ENCODE measurements at regions not wholly inside any gene's neighbourhood (a gene's known extent, or its start where the extent isn't known, plus 50 kb on each side); places are given as distances from the start of the nearest gene placed in this dataset.

DNA sequence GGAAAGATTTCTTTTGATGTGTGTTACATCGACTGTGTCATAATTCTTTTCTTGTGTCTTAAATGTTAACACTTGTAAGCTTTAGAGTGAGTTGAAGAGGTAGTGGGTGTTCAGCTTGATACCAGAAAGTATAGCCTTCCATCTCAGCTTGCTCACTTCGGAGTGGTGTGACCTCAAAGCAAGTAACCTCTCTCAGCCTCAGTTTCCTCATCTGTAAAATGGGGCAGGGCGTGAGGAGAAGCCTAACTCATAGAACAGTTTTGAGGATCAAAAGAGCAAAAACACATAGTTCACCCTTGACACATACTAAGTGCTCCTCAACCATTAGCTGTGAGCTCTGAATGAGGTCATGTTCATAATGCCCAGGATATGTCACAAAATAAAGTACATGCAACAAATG, 434.8 kb upstream of the PROK2 start:
- no peak for DNase-seq

GRCh38 chr3:72217570-72217969, 432.6 kb upstream of the PROK2 start:
- DNase-seq, result no peak

DNA sequence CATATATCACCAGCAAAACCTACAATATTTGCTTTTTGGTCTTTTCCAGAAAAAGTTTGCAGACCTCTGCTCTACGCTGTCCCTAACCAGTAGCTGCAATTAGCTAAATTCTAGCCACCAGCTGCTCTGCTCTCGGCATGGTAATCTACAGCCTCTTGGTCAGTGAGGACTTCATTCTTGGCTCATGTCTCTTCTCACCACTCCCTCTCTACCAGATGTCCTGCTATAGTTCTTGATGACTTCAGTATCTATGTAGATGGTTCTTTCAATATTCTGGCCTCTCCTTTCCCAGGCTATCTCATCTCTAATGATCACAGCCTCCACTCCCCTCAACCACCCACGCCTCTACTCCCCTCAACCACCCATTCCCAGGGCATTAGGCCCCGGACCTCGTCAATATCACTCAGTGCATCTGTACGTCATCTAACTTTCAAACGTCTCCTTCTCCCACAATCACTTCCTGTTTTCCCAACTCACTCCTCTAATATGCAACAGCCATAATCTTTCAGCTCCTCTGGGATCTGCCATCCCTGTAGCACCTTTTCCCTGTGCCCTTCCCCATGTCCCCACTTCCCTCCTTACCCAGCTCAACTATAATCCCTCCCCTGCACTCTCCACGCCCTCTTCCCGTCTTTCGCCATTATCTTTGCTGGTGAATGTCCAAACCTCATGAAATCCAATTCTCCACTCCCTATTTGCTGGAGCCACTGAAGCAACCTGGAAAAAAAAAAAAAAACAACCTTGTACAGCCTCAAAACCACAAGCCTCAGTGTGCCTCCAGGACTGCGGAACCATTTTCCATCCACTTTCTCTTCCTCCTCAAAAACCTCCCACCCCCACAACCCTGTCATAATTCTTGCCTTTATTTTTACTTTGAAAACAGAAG, 429.4 kb upstream of the PROK2 start:
- DNase-seq, result no peak

GRCh38 chr3:72213296-72214065, 428.5 kb upstream of the PROK2 start:
- no peak for DNase-seq

- DNase-seq, result no peak
Measured at GRCh38 chr3:72212396-72212795, 427.4 kb upstream of the PROK2 start.

DNA sequence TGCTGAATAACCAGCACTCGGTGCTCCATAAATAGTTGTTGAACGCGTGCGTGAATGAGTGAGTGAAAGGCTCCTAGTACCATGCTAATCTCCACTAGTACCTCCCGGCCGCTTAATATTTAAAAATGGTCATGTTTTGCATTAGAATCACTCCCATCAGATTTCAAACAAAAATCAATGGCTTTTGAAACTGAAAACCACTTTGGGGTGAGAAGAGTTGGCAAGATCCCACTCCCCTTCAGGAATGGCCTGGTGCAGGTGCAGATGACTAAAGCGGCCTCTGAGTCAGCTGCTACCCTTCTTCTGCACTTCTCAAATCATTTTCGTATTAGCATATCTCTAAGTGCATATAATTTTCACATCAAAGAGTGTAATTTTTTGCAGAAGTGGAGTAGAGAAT, 425.3 kb upstream of the PROK2 start:
- no peak for DNase-seq

- no peak for DNase-seq
Measured at GRCh38 chr3:72205297-72205826, 420.4 kb upstream of the PROK2 start.

GRCh38 chr3:72204452-72204851, 419.5 kb upstream of the PROK2 start:
- no peak for DNase-seq

GRCh38 chr3:72203613-72204349, 418.8 kb upstream of the PROK2 start:
- no peak for DNase-seq

DNA sequence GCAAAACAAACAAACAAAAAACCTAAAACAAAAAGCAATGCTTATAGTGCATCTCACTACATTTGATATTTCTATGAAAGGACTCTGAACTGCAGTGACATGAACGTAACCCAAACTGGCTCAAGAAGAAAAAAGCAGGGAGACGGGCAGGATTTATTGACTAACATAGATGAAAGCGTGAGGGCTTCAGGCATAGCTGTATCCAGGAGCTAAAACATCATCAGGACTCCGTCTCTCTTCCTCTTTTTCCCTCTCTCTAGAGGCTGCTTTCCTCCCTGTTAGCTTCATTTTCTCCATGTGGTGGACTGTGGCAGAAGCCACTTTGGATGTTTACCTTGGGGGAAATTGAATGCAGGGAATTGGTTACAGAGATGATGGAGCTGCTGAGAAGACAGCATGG, 418.2 kb upstream of the PROK2 start:
- no peak for DNase-seq

DNA sequence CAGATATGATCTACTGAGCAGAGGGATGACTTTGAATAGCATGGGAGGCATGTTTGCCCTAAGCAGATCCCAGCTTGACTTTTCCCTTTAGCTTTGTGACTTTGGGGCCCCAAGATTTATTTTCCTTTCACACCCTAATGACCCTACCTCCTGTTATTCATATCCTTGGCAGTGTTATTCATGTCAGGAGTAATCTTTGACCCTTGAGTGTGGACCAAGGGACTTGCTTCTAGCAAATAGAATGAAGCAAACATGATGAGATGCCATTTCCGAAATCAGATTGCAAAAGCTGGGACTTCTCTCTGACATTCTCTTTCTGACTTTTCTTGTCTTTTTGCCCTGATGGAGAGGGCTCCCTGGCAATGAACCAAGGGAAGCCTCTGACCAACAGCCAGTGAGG, 415.4 kb upstream of the PROK2 start:
- DNase-seq, result no peak

DNA sequence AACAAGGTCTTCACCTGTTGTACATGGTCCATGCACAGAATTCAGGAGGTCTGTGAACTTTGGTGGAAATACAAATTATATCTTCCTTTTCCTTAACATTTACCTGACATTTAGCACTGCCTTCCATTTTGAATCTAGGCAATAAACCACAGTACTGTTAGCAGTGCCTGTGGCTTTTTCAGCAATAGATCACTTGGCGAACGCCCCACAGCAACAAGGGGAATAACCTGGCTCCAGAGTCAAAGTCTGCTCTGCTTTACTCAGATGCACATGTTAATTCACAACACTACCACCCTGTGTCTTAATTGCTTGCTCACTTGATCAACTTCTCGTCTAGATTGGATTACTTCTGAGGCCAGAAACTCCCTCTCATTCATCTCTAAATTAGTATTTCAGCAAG, 414.6 kb upstream of the PROK2 start:
- DNase-seq, result no peak

DNA sequence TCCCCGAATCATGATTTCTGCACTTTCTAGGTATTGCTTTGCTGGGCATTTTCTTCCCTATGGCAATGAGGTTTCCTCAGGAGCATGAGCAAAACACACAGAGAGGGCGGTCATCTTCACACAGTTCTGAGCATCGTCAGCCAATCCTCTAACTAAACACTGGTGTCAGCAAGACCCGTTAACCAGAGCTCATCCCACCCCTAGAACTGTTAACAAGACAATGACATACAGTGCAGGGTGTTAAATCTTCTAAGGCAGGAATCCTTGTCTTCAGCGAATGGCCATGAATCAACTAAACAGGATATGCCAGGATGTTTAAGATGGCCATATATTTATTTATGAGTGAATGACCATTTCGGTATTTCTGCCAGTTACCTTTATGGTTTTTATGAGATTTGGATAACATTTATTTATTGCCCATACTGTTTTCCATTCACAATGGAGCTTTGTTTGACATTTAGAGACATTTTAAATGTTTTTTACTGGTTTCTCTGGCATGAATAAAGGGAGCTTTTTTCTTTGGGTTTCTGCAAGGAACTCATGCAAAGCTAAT, 411.5 kb upstream of the PROK2 start:
- no peak for DNase-seq

DNA sequence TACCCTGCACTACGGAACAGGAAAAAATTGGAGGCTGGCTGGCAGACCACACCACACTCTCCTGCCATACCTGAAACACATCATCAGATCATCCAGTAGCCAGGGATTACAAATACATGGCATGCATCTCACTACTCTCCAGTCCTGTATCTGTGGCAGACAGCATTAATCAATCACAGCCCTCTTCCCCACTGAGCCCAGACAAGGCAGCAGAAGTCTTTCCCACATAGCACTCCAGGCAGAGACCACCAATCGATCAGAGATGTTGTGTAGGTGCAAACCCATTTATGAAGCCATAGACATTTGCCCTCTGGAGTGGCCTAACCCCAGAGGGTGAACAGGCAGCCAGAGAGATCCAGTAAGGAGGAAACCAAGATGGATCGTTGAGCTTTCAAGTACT, 410.9 kb upstream of the PROK2 start:
- DNase-seq, result no peak

DNA sequence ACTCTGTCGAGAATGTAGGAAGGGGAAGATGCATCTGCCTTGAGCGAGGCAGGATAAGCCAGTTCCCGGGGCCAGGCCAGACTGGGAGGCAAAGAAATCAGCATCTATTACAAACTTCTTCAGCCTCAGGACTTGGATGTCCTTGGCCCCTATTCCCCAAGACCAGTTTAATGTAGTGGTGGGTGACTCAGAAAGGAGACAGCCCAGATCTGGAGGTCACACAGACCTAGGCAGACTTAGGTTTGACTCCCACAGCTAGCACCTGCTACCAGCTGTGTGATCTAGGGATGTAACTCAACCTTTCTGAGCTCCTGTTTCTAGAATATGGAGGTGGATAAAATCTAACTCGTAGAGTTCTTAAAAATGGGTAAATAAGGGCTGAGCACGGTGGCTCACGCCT, 409.5 kb upstream of the PROK2 start:
- DNase-seq, result no peak

DNA sequence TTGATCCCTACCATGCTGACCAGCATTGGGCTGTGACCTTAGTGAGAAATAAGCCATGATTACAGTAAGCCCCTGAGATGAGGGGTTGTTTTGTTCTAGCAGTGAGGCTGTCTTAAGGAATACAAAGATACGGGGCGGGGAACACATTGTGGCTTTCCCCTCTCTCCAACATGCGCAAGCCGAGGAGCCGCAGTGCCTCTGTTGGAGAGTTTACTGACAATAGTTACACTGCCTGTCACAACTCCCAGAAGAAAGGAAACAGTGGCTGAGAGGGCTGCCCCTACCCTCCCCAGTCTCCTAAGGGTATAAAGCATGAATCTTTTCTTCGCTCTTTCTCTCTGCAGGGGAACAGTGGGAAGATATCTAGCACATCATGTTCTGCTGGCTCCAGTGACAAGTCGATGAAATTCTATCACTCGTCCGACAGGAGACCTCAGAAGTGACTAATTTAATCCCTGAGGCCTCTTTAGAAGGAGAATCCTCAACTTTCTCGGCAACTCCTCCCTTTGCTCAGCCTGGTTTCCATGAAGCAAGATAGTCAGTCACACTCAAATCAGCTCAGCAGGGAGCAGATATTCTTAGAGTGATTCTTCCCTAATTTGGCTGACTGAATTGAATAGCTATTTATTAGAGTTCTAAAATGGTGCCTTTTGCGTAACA, 409.0 kb upstream of the PROK2 start:
- no peak for DNase-seq

DNA sequence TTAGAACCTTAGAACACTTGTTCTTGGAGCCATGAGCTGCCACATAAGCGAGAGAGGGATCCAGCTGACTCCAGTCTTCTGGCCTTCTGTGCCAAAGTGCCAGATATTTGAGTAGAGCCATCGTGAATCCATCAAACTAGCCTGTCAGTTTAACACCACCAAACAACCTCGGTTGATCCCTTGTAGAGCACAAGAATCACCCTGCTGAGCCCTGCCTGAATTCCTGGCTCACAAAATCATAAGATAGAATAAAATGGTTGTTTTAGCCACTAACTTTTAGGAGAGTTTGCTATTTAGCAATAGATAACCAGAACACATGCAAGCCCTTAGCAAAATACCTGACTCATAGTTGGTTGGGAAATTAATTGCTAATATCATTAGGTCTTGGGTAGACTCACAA, 407.6 kb upstream of the PROK2 start:
- DNase-seq, result no peak

DNA sequence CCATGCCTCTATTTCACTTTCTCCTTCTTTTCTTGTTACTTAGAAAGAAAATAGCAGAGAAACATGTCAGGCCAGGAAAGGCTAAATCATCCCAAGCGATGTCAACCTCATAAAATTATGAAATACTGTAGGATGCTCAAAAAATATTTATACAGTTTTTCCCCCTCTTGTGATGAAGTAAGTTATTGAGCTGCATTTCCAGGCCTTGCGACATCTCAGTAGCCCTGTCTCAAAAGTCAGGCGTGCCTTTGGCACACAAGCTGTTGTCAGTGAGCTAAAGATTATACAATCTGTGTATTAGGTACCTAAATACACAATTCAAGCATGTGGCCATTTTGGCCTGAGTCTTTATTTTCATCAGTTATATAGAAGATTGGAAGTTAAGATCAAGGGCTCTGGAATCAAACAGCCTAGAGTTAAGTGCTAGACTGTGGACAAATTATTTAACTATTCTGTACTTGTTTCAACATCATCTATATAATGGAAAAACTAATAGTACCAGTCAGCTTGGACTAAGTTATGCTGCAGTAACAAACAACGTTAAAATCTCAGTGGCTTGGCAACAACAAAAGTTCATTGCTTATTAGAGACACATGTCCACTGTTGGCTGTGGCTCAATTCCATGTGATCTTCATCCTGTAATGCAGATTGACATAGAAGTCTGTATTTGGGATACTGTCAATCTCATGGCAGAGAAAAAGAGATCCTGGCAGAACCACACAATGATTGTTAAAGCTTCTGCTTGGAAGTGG, 406.4 kb upstream of the PROK2 start:
- no peak for DNase-seq

DNA sequence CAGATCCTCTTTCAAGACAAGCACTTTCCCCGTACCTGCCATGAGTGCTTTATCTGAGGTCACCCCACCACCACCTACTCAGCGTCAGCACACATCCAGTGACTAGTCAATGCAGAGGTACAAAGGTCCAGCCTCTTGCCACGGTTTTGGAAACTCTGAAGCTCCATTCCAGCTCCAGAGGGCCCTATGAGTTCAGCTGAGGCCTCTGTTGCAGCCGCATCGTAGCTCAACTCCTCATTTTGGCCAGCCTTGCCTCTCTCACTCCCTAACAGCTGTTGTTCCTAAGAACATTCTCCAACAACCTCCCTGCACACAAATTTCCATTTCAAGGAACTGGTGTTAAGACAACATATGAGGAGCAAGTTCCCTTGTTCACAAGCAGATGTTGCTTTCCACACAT, 405.1 kb upstream of the PROK2 start:
- DNase-seq, result no peak

DNA sequence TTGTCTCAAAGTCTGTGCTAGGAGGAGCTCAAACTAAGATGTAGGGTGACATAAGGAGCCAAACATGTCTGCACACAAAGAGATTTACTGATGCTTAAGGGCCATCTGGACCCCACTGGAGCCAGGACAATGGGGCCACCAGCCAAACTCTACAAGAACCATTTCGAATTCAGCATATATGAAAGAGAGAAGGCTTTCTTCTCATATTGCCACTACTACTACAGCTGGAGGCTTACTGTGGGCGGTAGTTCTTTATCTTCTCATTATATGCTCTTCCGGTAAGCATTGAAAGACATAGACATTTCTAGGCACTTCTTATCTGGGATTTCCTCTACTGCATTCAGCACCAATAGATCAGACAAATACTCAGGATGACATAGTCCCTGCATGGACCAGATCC, 404.4 kb upstream of the PROK2 start:
- DNase-seq, result no peak

- DNase-seq, result no peak
Measured at GRCh38 chr3:72188536-72188935, 403.6 kb upstream of the PROK2 start.

DNA sequence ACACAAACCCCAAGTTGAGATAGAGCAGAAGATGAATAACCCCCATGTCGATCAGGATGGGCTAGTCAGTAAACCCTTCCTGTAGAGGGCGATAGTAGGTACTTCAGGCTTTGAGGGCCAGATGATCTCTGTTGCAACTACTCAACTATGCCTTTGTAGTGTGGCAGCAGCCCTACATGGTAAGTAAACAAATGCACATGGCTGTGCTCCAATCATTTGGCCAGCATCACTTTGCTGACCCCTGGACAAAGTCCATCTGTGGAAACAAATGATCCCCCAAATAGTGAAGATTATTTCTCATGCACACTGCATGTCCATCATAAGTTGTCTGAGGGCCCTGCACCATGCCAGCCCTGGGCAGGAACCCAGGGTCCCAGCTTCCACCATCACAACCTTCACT, 402.2 kb upstream of the PROK2 start:
- no peak for DNase-seq

Data from NCI-H2107 (cell line).